Neural progenitor cell (in vitro differentiated cells): ENCODE measurements at regions not wholly inside any gene's neighbourhood (a gene's known extent, or its start where the extent isn't known, plus 50 kb on each side); places are given as distances from the start of the nearest gene placed in this dataset.

Experiments used
- EZH2 ChIP-seq: fragments of 200-600 bp; sonication (generic); IDR thresholded peaks from 2 replicates; pipeline ENCODE4 v1.6.1; 2017; ENCODE audit warnings: antibody characterized with exemption, mild to moderate bottlenecking, moderate library complexity
- TF ChIP-seq, protein P1 (sequence below): fragments of 200-600 bp; sonication (generic); IDR thresholded peaks from 2 replicates; pipeline ENCODE4 v1.5.1; 2017; ENCODE audit warnings: antibody characterized with exemption, mild to moderate bottlenecking

DNA sequence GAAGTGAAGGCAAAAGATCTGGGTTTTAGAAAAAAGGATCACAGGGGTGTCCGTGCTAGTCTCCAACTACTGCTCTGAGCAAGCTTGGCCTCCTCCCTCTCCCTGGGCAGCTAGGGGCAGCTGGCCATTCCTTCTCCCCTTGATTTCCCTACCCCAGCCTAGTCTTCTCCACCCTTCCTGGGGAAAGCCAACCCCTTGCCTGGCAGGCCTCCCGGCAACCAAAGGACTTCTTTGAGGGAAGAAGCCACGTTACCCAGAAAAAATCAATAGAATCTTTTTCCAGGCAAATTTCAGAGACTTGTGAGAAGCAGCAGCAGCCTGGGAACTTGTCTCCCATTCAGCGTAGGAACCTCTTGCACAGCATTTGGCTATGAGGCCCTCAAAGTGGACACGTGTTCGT, 91.5 kb downstream of the MIAT start:
- TF ChIP-seq, protein P1, sequence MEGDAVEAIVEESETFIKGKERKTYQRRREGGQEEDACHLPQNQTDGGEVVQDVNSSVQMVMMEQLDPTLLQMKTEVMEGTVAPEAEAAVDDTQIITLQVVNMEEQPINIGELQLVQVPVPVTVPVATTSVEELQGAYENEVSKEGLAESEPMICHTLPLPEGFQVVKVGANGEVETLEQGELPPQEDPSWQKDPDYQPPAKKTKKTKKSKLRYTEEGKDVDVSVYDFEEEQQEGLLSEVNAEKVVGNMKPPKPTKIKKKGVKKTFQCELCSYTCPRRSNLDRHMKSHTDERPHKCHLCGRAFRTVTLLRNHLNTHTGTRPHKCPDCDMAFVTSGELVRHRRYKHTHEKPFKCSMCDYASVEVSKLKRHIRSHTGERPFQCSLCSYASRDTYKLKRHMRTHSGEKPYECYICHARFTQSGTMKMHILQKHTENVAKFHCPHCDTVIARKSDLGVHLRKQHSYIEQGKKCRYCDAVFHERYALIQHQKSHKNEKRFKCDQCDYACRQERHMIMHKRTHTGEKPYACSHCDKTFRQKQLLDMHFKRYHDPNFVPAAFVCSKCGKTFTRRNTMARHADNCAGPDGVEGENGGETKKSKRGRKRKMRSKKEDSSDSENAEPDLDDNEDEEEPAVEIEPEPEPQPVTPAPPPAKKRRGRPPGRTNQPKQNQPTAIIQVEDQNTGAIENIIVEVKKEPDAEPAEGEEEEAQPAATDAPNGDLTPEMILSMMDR: no peak
- no peak for TF ChIP-seq EZH2
